ENCODE measurements at regions not wholly inside any gene's neighbourhood (a gene's known extent, or its start where the extent isn't known, plus 50 kb on each side); places are given as distances from the start of the nearest gene placed in this dataset.

- H3K27me3 ChIP-seq (ENCODE audit: insufficient read depth, insufficient read length): no peaks in the 10 kb centered on the region
- no peak overlapping the region for H3K4me3 ChIP-seq (ENCODE audit: insufficient read length, low read depth)
- H3K4me1 ChIP-seq (ENCODE audit: insufficient read depth, insufficient read length): no peaks in the 10 kb centered on the region
- H3K36me3 ChIP-seq (ENCODE audit: insufficient read depth, insufficient read length, low read length): no peaks in the 10 kb centered on the region
- no peak for DNase-seq (ENCODE audit: low read depth, low spot score)
- no peaks in the 10 kb centered on the region; the same call in 1 of the 2 replicates for H3K9me3 ChIP-seq (ENCODE audit: insufficient read depth, low read length)
- TF ChIP-seq SUZ12 (IDR thresholded peaks at IDR 0.05; ENCODE audit: extremely low read depth, insufficient read depth, insufficient read length) (no peak), ZNF274 (IDR thresholded peaks at IDR 0.05; ENCODE audit: low read depth, low read length) (no peak), YY1 (IDR thresholded peaks at IDR 0.05; ENCODE audit: insufficient read depth, insufficient read length) (no peak)
- H3K9ac ChIP-seq (ENCODE audit: insufficient read length, low read depth): no peak overlapping the region
These were observed 146.5 kb downstream of the SH3BGRL start for GRCh38 chrX:81348388-81348787.

GRCh38 chrX:81354954-81355353 lies 153.1 kb downstream of the SH3BGRL start:
- Histone ChIP-seq H3K9me3 (ENCODE audit: insufficient read depth, low read length) (no peaks in the 10 kb centered on the region), H3K4me3 (ENCODE audit: insufficient read length, low read depth) (no peak overlapping the region), H3K4me1 (ENCODE audit: insufficient read depth, insufficient read length) (no peaks in the 10 kb centered on the region), H3K36me3 (ENCODE audit: insufficient read depth, insufficient read length, low read length) (no peaks in the 10 kb centered on the region), H3K27me3 (ENCODE audit: insufficient read depth, insufficient read length) (no peaks in the 10 kb centered on the region), H3K9ac (ENCODE audit: insufficient read length, low read depth) (no peak overlapping the region)
- no peak for TF ChIP-seq SUZ12 (IDR thresholded peaks at IDR 0.05; ENCODE audit: extremely low read depth, insufficient read depth, insufficient read length)
- no peak for TF ChIP-seq ZNF274 (IDR thresholded peaks at IDR 0.05; ENCODE audit: low read depth, low read length)
- TF ChIP-seq YY1 (IDR thresholded peaks at IDR 0.05; ENCODE audit: insufficient read depth, insufficient read length): no peak
- DNase-seq (ENCODE audit: low read depth, low spot score): no peak

GRCh38 chrX:81355436-81355835 lies 153.5 kb downstream of the SH3BGRL start:
- Histone ChIP-seq H3K9me3 (ENCODE audit: insufficient read depth, low read length) (no peaks in the 10 kb centered on the region), H3K4me1 (ENCODE audit: insufficient read depth, insufficient read length) (no peaks in the 10 kb centered on the region), H3K27me3 (ENCODE audit: insufficient read depth, insufficient read length) (no peaks in the 10 kb centered on the region), H3K36me3 (ENCODE audit: insufficient read depth, insufficient read length, low read length) (no peaks in the 10 kb centered on the region), H3K4me3 (ENCODE audit: insufficient read length, low read depth) (no peak overlapping the region), H3K9ac (ENCODE audit: insufficient read length, low read depth) (no peak overlapping the region)
- TF ChIP-seq ZNF274 (IDR thresholded peaks at IDR 0.05; ENCODE audit: low read depth, low read length) (no peak), YY1 (IDR thresholded peaks at IDR 0.05; ENCODE audit: insufficient read depth, insufficient read length) (no peak), SUZ12 (IDR thresholded peaks at IDR 0.05; ENCODE audit: extremely low read depth, insufficient read depth, insufficient read length) (no peak)
- no peak for DNase-seq (ENCODE audit: low read depth, low spot score)

- no peaks in the 10 kb centered on the region for H3K27me3 ChIP-seq (ENCODE audit: insufficient read depth, insufficient read length)
- H3K9me3 ChIP-seq (ENCODE audit: insufficient read depth, low read length): no peaks in the 10 kb centered on the region
- no peak overlapping the region for H3K4me3 ChIP-seq (ENCODE audit: insufficient read length, low read depth)
- H3K4me1 ChIP-seq (ENCODE audit: insufficient read depth, insufficient read length): no peaks in the 10 kb centered on the region
- H3K36me3 ChIP-seq (ENCODE audit: insufficient read depth, insufficient read length, low read length): no peaks in the 10 kb centered on the region
- H3K9ac ChIP-seq (ENCODE audit: insufficient read length, low read depth): no peak overlapping the region
- no peak for DNase-seq (ENCODE audit: low read depth, low spot score)
- TF ChIP-seq YY1 (IDR thresholded peaks at IDR 0.05; ENCODE audit: insufficient read depth, insufficient read length): no peak
- no peak for TF ChIP-seq SUZ12 (IDR thresholded peaks at IDR 0.05; ENCODE audit: extremely low read depth, insufficient read depth, insufficient read length)
- TF ChIP-seq ZNF274 (IDR thresholded peaks at IDR 0.05; ENCODE audit: low read depth, low read length): no peak
These were observed 165.4 kb downstream of the SH3BGRL start for GRCh38 chrX:81367291-81367690.

GRCh38 chrX:81377329-81377728 lies 175.4 kb downstream of the SH3BGRL start:
- no peak for TF ChIP-seq YY1 (IDR thresholded peaks at IDR 0.05; ENCODE audit: insufficient read depth, insufficient read length)
- TF ChIP-seq SUZ12 (IDR thresholded peaks at IDR 0.05; ENCODE audit: extremely low read depth, insufficient read depth, insufficient read length): no peak
- TF ChIP-seq ZNF274 (IDR thresholded peaks at IDR 0.05; ENCODE audit: low read depth, low read length): no peak
- DNase-seq (ENCODE audit: low read depth, low spot score): peak; percentile 11
- no peaks in the 10 kb centered on the region for H3K27me3 ChIP-seq (ENCODE audit: insufficient read depth, insufficient read length)

GRCh38 chrX:81378560-81378959 lies 176.7 kb downstream of the SH3BGRL start:
- no peaks in the 10 kb centered on the region for H3K4me1 ChIP-seq (ENCODE audit: insufficient read depth, insufficient read length)
- H3K9me3 ChIP-seq (ENCODE audit: insufficient read depth, low read length): no peaks in the 10 kb centered on the region
- TF ChIP-seq YY1 (IDR thresholded peaks at IDR 0.05; ENCODE audit: insufficient read depth, insufficient read length) (no peak), ZNF274 (IDR thresholded peaks at IDR 0.05; ENCODE audit: low read depth, low read length) (no peak), SUZ12 (IDR thresholded peaks at IDR 0.05; ENCODE audit: extremely low read depth, insufficient read depth, insufficient read length) (no peak)
- DNase-seq (ENCODE audit: low read depth, low spot score): no peak
- H3K4me3 ChIP-seq (ENCODE audit: insufficient read length, low read depth): no peak overlapping the region
- H3K36me3 ChIP-seq (ENCODE audit: insufficient read depth, insufficient read length, low read length): no peaks in the 10 kb centered on the region
- no peak overlapping the region for H3K9ac ChIP-seq (ENCODE audit: insufficient read length, low read depth)
- no peaks in the 10 kb centered on the region for H3K27me3 ChIP-seq (ENCODE audit: insufficient read depth, insufficient read length)

More at GRCh38 chrX:81377329-81377728, 175.4 kb downstream of the SH3BGRL start:
- Histone ChIP-seq H3K9me3 (ENCODE audit: insufficient read depth, low read length) (no peaks in the 10 kb centered on the region), H3K9ac (ENCODE audit: insufficient read length, low read depth) (no peak overlapping the region), H3K4me3 (ENCODE audit: insufficient read length, low read depth) (no peak overlapping the region), H3K4me1 (ENCODE audit: insufficient read depth, insufficient read length) (no peaks in the 10 kb centered on the region), H3K36me3 (ENCODE audit: insufficient read depth, insufficient read length, low read length) (no peaks in the 10 kb centered on the region)

- H3K9me3 ChIP-seq (ENCODE audit: insufficient read depth, low read length): no peaks in the 10 kb centered on the region
- H3K9ac ChIP-seq (ENCODE audit: insufficient read length, low read depth): no peak overlapping the region
- no peaks in the 10 kb centered on the region for H3K27me3 ChIP-seq (ENCODE audit: insufficient read depth, insufficient read length)
- TF ChIP-seq SUZ12 (IDR thresholded peaks at IDR 0.05; ENCODE audit: extremely low read depth, insufficient read depth, insufficient read length): no peak
- no peak for TF ChIP-seq ZNF274 (IDR thresholded peaks at IDR 0.05; ENCODE audit: low read depth, low read length)
- no peaks in the 10 kb centered on the region for H3K4me1 ChIP-seq (ENCODE audit: insufficient read depth, insufficient read length)
- DNase-seq (ENCODE audit: low read depth, low spot score): no peak
- H3K36me3 ChIP-seq (ENCODE audit: insufficient read depth, insufficient read length, low read length): no peaks in the 10 kb centered on the region
- H3K4me3 ChIP-seq (ENCODE audit: insufficient read length, low read depth): no peak overlapping the region
These were observed 188.3 kb downstream of the SH3BGRL start for GRCh38 chrX:81390237-81390636.
